Esophagus muscularis mucosa (tissue), 4 donors: ENCODE measurements at regions not wholly inside any gene's neighbourhood (a gene's known extent, or its start where the extent isn't known, plus 50 kb on each side); places are given as distances from the start of the nearest gene placed in this dataset.
"Not testable (repeated sequence)": the region's sequence is repeated elsewhere in the genome, so short reads cannot be mapped to it uniquely, and the experiment has no call there.

ENCODE experiments used
- CTCF ChIP-seq, 3 experiments: fragments of 200-600 bp in 2 of 3; fragments of 450-650 bp in 1 of 3; sonication (generic) in 2 of 3; IDR thresholded peaks; one replicate each; pipeline ENCODE4 v1.5.1; 2017 to 2019; ENCODE audit warnings: antibody characterized with exemption in 3 of 3, mild to moderate bottlenecking in 2 of 3, moderate library complexity in 1 of 3
- EP300 ChIP-seq: sonication (generic); formaldehyde crosslinking; IDR thresholded peaks from one replicate; pipeline ENCODE4 v1.6.1; 2017; ENCODE audit warnings: antibody characterized with exemption
- POLR2A ChIP-seq: fragments of 450-650 bp; IDR thresholded peaks from one replicate; pipeline ENCODE4 v1.6.1; 2017; ENCODE audit warnings: antibody characterized with exemption, moderate library complexity, mild to moderate bottlenecking, low read depth
- POLR2AphosphoS5 ChIP-seq, 2 donors: sonication (generic); formaldehyde crosslinking; IDR thresholded peaks; one replicate each; pipeline ENCODE4 v1.6.1; 2017; ENCODE audit warnings: antibody characterized with exemption in 2 of 2

- not testable (repeated sequence) for TF ChIP-seq CTCF (IDR thresholded peaks at IDR 0.05); POLR2A; EP300; POLR2AphosphoS5 (IDR thresholded peaks at IDR 0.05)
Observed at GRCh38 chr1:224562881-224563280, 53.2 kb upstream of the CNIH3 start.
